ENCODE measurements at regions not wholly inside any gene's neighbourhood (a gene's known extent, or its start where the extent isn't known, plus 50 kb on each side); places are given as distances from the start of the nearest gene placed in this dataset.

DNA sequence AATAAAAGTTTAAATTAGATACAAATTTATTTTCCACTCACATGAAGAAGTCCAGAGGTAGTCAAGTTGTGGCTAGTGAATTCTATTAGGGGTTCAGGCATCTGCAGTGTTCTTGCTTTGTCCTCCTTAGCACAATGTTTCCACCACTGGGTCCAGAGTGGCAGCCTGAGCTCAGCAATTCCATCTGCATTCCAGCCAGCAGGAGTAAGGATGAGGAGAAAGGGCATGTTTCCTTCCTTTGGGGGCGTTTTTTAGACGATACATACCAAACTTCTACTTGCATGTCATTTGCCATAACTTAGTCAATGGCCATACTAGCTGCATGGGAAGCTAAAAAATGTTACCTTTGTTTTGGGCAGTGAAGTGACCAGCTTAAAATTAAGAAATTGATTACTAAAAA lies 98.5 kb upstream of the VANGL1 start:
- TF ChIP-seq POLR2A (IDR thresholded peaks at IDR 0.05; ENCODE audit: low read length) (no peak), GATA1 (IDR thresholded peaks at IDR 0.05; ENCODE audit: low read depth, low read length) (no peak)

Measured in erythroblast (primary cell).